KG1 (cell line): ENCODE measurements at regions not wholly inside any gene's neighbourhood (a gene's known extent, or its start where the extent isn't known, plus 50 kb on each side); places are given as distances from the start of the nearest gene placed in this dataset.
"Not testable (repeated sequence)": the region's sequence is repeated elsewhere in the genome, so short reads cannot be mapped to it uniquely, and the experiment has no call there.

Source experiments
- DNase-seq: peaks from one replicate; lab custom pipeline; 2025; lab: John Stamatoyannopoulos, UW

GRCh38 chr15:25624504-25625177 lies 185.8 kb upstream of the UBE3A start:
- DNase-seq, result no peak

GRCh38 chr15:25623708-25624107 lies 184.9 kb upstream of the UBE3A start:
- DNase-seq, result no peak

- DNase-seq, result no peak
Measured at GRCh38 chr15:25620466-25620865, 181.6 kb upstream of the UBE3A start.

GRCh38 chr15:25619761-25620160 lies 180.9 kb upstream of the UBE3A start:
- no peak for DNase-seq

GRCh38 chr15:25619076-25619475 lies 180.3 kb upstream of the UBE3A start:
- DNase-seq, result no peak

- no peak for DNase-seq
Measured at GRCh38 chr15:25618161-25618560, 179.3 kb upstream of the UBE3A start.

GRCh38 chr15:25616471-25616870 lies 177.6 kb upstream of the UBE3A start:
- DNase-seq, result no peak

GRCh38 chr15:25613134-25613533 lies 174.3 kb upstream of the UBE3A start:
- DNase-seq, result no peak

GRCh38 chr15:25611603-25612002 lies 172.8 kb upstream of the UBE3A start:
- no peak for DNase-seq

GRCh38 chr15:25609371-25609770 lies 170.5 kb upstream of the UBE3A start:
- no peak for DNase-seq

GRCh38 chr15:25608926-25609325 lies 170.1 kb upstream of the UBE3A start:
- DNase-seq, result no peak

GRCh38 chr15:25605151-25605550 lies 166.3 kb upstream of the UBE3A start:
- DNase-seq, result no peak

GRCh38 chr15:25600751-25601150 lies 161.9 kb upstream of the UBE3A start:
- no peak for DNase-seq

- DNase-seq, result no peak
Measured at GRCh38 chr15:25597571-25597970, 158.7 kb upstream of the UBE3A start.

- no peak for DNase-seq
Measured at GRCh38 chr15:25596644-25597562, 158.1 kb upstream of the UBE3A start.

GRCh38 chr15:25587616-25588340 lies 149.0 kb upstream of the UBE3A start:
- no peak for DNase-seq

GRCh38 chr15:25582886-25583285 lies 144.1 kb upstream of the UBE3A start:
- no peak for DNase-seq

GRCh38 chr15:25579127-25579526 lies 140.3 kb upstream of the UBE3A start:
- DNase-seq, result no peak

- no peak for DNase-seq
Measured at GRCh38 chr15:25572191-25572590, 133.4 kb upstream of the UBE3A start.

- DNase-seq, result no peak
Measured at GRCh38 chr15:25568751-25569150, 129.9 kb upstream of the UBE3A start.

- DNase-seq, result not testable (repeated sequence)
Measured at GRCh38 chr15:25566545-25566944, 127.7 kb upstream of the UBE3A start.

GRCh38 chr15:25565470-25566264 lies 126.8 kb upstream of the UBE3A start:
- DNase-seq, result no peak
